ENCODE measurements at regions not wholly inside any gene's neighbourhood (a gene's known extent, or its start where the extent isn't known, plus 50 kb on each side); places are given as distances from the start of the nearest gene placed in this dataset.

GRCh38 chr12:74292351-74293194, 245.1 kb upstream of the ATXN7L3B start:
- TF ChIP-seq POLR2A (IDR thresholded peaks at IDR 0.05) = no peak
- no peak for TF ChIP-seq CTCF (IDR thresholded peaks at IDR 0.05)
